HG02798 (cell line): ENCODE measurements at regions not wholly inside any gene's neighbourhood (a gene's known extent, or its start where the extent isn't known, plus 50 kb on each side); places are given as distances from the start of the nearest gene placed in this dataset.
"Not testable (repeated sequence)": the region's sequence is repeated elsewhere in the genome, so short reads cannot be mapped to it uniquely, and the experiment has no call there.

Source experiments
- ATAC-seq: cut with Tn5 transposase; IDR thresholded peaks from one replicate; pipeline ENCODE4 v1.9.1; 2021; ENCODE audit warnings: mild to moderate bottlenecking; ENCODE audit not compliant: unreplicated experiment, poor library complexity

DNA sequence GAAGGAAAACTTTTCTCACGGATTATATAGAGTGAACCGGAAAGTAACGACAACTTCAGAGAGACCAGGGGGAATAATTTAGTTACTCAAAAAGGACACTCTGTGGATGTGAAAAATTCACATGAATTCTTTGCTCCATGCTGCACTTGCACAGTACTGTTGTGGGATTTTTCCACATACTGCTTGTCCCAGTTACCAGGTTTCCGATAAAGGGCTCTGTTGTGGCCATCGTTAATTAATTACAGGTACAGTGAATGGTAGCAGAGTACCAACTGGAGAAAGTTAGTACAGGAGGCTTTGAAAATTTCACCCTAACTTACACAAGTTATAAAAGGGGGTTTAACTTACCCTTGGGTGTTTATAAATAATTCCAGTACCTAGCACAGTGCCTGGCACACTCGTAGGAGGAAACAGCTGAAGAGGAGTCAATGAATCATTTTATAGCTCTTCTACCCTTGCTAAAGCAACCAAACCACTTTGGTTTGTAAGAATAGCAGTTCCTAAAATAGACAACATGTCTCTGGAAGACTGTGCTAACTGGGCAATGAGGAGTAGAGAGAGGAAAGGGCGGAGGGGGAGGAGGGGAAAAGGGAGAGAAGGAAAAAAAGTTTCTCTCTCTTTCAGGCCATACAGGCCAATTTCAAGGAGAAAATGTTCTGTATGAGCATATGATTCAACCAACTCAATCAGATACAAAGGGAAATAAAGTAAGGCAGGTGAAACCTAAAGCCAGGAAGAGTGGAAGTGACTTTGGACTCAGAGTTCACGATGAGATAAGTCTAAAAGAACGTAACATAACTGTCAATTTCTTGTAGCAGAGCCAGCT, 98.3 kb upstream of the MAGI3 start:
- ATAC-seq = no peak

GRCh38 chr1:113292603-113293255, 97.6 kb upstream of the MAGI3 start:
- no peak for ATAC-seq

GRCh38 chr1:113293256-113293626, 97.1 kb upstream of the MAGI3 start:
- ATAC-seq = no peak

DNA sequence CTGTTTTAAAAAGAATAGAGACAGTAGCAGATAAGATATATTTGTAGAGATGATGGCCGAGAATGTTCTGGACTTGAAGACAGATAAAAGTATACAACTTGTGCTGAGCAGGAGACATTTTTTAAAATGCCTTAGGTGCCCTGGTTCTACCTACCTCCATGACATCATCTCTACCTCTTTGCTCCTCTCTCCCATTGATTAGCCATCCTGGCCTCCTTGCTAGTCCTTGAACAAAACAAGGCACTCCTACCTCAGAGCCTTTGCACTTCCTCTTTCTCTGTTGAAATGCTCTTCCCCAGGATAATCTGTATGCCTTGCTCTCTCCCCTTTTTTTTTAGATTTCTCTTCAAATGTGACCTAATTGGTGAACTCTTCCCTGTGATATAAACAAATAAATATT, 92.6 kb upstream of the MAGI3 start:
- ATAC-seq = no peak

- ATAC-seq = no peak
Measured at GRCh38 chr1:113298941-113299340, 91.4 kb upstream of the MAGI3 start.

DNA sequence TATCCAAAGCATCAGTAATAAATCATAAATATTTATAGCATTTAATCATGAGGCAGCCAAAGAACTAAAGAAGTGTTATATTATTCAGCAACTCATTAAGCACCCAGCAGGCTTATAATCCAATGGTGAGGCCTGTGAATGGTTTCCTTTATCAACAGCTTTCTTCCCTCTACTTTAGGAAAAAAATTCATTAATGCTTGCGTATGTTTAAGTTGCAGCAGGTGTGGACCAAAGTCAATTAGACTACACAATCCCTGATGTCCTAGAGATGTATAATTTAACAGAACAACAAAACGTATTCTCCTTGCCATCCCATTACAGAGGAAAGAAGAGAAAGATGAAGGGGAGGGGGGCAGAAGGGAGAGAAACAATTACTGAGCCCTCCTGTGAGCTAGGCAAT, 87.7 kb upstream of the MAGI3 start:
- no peak for ATAC-seq

DNA sequence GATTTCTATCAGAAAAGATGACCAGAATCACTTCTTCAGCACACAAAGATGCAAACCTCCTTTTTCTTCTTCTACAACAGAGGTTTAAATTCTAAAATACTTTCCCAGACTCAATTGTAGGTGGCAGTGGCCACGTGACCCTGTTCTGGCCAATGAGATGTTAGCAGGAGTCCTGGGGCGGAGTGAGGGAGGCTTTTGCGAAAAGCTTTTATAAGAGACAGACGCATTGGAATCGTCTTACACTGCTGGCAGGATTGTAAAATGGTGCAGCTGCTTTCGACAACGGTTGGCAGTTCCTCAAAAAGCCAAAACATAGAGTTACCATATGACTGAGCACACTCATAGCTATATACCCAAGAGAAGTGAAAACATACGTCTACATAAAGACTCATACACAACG, 87.0 kb upstream of the MAGI3 start:
- no peak for ATAC-seq

DNA sequence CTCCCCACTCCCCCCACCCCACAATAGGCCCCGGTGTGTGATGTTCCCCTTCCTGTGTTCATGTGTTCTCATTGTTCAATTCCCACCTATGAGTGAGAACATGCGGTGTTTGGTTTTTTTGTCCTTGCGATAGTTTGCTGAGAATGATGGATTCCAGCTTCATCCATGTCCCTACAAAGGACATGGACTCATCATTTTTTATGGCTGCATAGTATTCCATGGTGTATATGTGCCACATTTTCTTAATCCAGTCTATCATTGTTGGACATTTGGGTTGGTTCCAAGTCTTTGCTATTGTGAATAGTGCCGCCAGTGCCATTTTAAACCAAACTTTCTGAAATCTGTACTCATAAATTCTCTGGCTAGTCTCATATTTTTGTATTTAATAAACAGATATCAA, 85.3 kb upstream of the MAGI3 start:
- ATAC-seq = not testable (repeated sequence)

DNA sequence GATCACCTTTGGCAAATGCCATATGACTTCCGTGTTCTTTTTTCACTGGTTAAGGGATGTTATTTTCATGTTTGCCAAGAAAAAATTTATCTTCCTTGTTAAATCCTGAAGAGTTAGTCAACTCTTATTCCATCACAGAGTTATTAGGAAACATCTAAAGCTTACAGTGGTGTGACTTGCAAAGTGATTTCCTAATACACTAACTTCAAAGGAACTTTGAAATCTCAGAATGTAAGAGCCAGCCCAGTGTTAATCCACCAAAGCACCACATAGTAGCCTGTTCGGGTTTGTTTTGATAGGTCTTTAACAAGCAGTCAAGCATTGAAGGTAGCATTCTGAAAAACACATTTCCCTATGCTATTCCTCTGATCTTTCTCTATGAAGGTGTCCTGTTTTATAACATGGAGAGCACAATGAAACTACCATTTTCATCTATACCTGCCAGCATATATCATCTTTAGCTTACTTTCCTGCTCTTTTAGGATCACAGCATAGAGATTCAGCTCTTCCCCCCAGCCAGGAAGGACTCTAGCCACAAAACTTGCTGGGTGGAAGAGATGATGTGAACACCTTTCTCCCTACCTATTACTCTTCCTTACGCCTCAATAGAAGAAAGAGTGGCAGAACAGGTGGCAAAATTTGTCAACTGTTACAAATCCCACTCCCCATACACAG, 82.4 kb upstream of the MAGI3 start:
- no peak for ATAC-seq

DNA sequence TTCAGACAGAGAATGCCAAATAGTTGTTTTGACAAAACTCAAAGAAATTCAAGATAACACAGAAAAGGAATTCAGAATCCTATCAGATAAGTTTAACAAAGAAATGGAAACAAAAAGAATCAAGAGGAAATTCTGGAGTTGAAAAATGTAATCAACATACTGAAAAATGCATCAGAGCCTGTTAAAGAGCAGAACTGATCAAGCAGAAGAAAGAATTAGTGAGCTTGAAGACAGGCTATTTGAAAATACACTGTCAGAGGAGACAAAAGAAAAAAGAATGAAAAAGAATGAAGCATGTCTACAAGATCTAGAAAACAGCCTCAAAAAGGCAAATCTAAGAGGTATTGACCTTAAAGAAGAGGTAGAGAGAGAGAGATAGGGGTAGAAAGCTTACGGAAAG, 77.7 kb upstream of the MAGI3 start:
- ATAC-seq = not testable (repeated sequence)

GRCh38 chr1:113314600-113314999, 75.7 kb upstream of the MAGI3 start:
- no peak for ATAC-seq

- no peak for ATAC-seq
Measured at GRCh38 chr1:113320272-113320671, 70.0 kb upstream of the MAGI3 start.

DNA sequence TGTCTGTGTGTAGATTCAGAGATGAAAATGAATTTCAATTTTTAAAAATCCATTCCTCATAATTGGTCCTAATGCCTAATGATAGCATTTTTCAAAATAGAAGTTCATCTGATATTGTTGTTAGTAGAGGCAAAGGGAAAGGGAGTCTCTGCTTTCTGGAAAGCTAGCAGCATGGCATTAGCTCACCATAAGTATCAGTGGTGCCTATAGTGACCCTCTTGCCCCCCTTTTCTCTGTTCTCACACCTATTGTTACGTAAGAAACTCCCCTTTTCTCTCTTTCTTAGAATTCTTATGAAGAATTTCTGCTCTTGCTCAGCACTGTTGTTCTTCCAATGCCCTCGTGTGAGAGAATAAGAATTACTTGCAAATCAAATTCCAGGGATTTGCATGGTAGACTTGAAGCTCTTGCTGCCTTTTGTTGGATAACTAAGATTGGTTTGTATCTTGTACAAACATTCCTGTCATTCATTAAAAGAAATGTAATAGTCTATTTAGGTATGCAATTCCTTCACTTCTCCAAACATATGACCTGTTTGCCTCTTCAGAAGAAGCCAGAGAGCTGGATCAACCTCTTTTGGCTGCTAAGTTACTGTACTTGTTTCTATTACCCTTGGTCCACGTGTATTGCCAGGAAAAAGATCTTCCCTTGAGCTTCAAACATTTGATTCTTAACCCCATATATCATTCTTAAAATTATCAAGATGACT, 69.2 kb upstream of the MAGI3 start:
- ATAC-seq = no peak

- ATAC-seq = no peak
Measured at GRCh38 chr1:113321771-113322387, 68.4 kb upstream of the MAGI3 start.

DNA sequence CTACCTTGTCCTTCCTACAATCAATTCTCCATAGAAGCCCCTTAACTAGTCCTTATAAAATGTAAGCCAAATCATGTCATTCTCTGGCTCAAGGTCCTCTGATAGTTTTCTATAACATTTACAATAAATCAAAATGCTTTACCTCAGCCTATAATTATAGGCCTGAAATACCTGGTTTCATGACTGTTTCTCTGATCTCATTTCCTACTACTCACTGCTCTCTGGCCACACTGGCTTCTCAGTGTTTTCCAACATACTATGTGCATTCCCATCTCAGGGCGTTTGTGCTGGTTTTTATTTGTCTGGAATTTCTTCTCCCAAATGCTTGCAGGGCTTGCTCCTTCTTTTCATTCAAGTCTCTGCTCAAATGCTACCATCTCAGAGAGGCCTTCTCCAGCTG, 67.9 kb upstream of the MAGI3 start:
- ATAC-seq = no peak

GRCh38 chr1:113325022-113325421, 65.3 kb upstream of the MAGI3 start:
- ATAC-seq = no peak

- ATAC-seq = no peak
Measured at GRCh38 chr1:113326976-113327375, 63.3 kb upstream of the MAGI3 start.

- ATAC-seq = no peak
Measured at GRCh38 chr1:113333056-113333455, 57.3 kb upstream of the MAGI3 start.

DNA sequence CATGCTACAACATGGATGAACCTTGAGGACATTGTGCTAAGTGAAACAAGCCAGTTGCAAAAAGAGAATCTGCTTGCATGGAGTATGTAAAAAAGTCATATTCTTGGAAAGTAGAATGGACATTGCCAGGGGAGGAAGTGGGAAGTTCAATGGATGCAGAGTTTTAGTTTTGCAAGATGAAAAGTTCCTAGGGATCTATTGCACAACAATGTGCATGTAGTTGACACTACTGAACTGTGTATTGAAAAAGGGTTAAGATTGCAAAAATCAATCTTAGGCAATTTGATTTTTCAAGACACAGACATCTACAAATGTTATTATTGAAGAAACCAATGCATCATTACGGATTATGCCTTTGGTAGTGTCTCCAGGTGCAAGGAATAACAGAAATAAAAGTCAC, 50.3 kb upstream of the MAGI3 start:
- no peak for ATAC-seq
